Stomach (tissue), 8 donors: ENCODE measurements at regions not wholly inside any gene's neighbourhood (a gene's known extent, or its start where the extent isn't known, plus 50 kb on each side); places are given as distances from the start of the nearest gene placed in this dataset.
"Not testable (repeated sequence)": the region's sequence is repeated elsewhere in the genome, so short reads cannot be mapped to it uniquely, and the experiment has no call there.

Experiments
- DNase-seq, 2 donors: peaks; one replicate each; pipeline versions ENCODE4 v3.0.0 to v3.0.0-alpha.2; 2013 to 2019
- H3K27ac ChIP-seq, 5 donors: fragments of 200-600 bp in 4 of 5; sonication (generic) in 4 of 5; one replicate each; pipeline ENCODE4 v1.5.1; 2013 to 2019; ENCODE audit warnings: mild to moderate bottlenecking in 1 of 5, moderate library complexity in 1 of 5
- H3K27me3 ChIP-seq, 3 donors: fragments of 200-600 bp; sonication (generic); one replicate each; pipeline ENCODE4 v1.5.1; 2017 to 2019; ENCODE audit warnings: mixed run types in 1 of 3
- H3K36me3 ChIP-seq, 4 donors: fragments of 200-600 bp; sonication (generic); 1 replicate in 3 of 4; 2 replicates in 1 of 4; pipeline ENCODE4 v1.5.1; 2016 to 2019
- H3K4me1 ChIP-seq, 4 donors: fragments of 200-600 bp; sonication (generic); one replicate each; pipeline ENCODE4 v1.5.1; 2016 to 2019
- H3K4me3 ChIP-seq, 4 donors: fragments of 200-600 bp; sonication (generic) in 3 of 4; one replicate each; pipeline ENCODE4 v1.5.1; 2016 to 2019; ENCODE audit warnings: mild to moderate bottlenecking in 1 of 4
- H3K9me3 ChIP-seq, 4 donors: fragments of 200-600 bp; sonication (generic); one replicate each; pipeline ENCODE4 v1.5.1; 2016 to 2019
- CTCF ChIP-seq, 7 experiments: fragments of 450-650 bp in 4 of 7; fragments of 200-600 bp in 3 of 7; sonication (generic) in 3 of 7; IDR thresholded peaks; one replicate each; pipeline ENCODE4 v1.5.1; 2016 to 2019; ENCODE audit warnings: antibody characterized with exemption in 7 of 7, control low read depth in 2 of 7, mild to moderate bottlenecking in 1 of 7
- EP300 ChIP-seq: sonication (generic); formaldehyde crosslinking; IDR thresholded peaks from one replicate; pipeline ENCODE4 v1.6.1; 2017; ENCODE audit warnings: antibody characterized with exemption
- POLR2A ChIP-seq, 4 donors: fragments of 450-650 bp; IDR thresholded peaks; one replicate each; pipeline ENCODE4 v1.6.1; 2016; ENCODE audit warnings: antibody characterized with exemption in 4 of 4, control low read depth in 2 of 4, mild to moderate bottlenecking in 1 of 4, moderate library complexity in 1 of 4
- POLR2AphosphoS5 ChIP-seq, 3 donors: sonication (generic); formaldehyde crosslinking; IDR thresholded peaks; one replicate each; pipeline ENCODE4 v1.6.1; 2016; ENCODE audit warnings: antibody characterized with exemption in 3 of 3
- WGBS, 5 donors: extraction: QIAGEN DNeasy Blood & Tissue Kit in 3 of 5; methylation state at CpG; one replicate each; pipeline versions ENCODE4 v1.1.5 to v1.1.7; 2013 to 2018; 5-methylcytosine and 5-hydroxymethylcytosine counted together
- intact Hi-C: fragments of 100-400 bp; cut with DNase I; formaldehyde crosslinking; loops from one replicate; pipeline ENCODE4 v1.15.1; 2023; ENCODE audit warnings: low total_unique reads
- donor health status: healthy with polysubstance abuse.
- donor health status: Bipolar disorder and iron deficiency.
- donor health status: healthy.

DNA sequence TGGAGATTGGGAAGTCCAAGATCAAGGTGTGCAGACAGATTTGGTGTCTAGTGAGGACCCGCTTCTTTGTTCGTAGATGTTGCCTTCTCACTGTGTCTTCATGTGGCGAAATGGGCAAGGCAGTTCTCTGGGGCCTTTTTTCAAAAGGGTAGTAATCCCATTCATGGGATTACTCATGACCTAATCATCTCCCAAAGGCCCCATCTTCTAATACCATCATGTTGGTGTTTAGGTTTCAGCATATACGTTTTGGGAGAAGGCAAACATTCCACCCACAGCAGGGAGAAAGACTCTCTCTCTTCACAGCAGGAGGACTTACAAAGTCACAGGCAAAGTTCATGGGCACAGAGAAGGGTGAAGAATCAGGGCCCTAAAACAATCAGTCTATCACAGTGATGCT lies 252.1 kb downstream of the RPLP1 start:
- no peak for DNase-seq
- 84 to 96% (median 91%) methylated on average over 4 of the region's 4 CpGs for WGBS, 5 donors
- H3K36me3 ChIP-seq, result no peaks in the 10 kb centered on the region
- peaks cover 0 to 24% (median 16%) of the 10 kb centered on the region in 4 donors for H3K9me3 ChIP-seq
- H3K27ac ChIP-seq, result no peak overlapping the region
- TF ChIP-seq POLR2A (IDR thresholded peaks at IDR 0.05) (no peak), CTCF (IDR thresholded peaks at IDR 0.05) (no peak), POLR2AphosphoS5 (IDR thresholded peaks at IDR 0.05) (no peak), EP300 (no peak)
- no peaks in the 10 kb centered on the region for H3K27me3 ChIP-seq
- H3K4me1 ChIP-seq, result peaks cover 0 to 15% (median 0%) of the 10 kb centered on the region in 4 donors
- no peak overlapping the region for H3K4me3 ChIP-seq
- intact Hi-C loops, result no loop called here

GRCh38 chr15:69706353-69707097 lies 253.9 kb downstream of the RPLP1 start:
- no peak for TF ChIP-seq CTCF (IDR thresholded peaks at IDR 0.05)
- TF ChIP-seq POLR2AphosphoS5 (IDR thresholded peaks at IDR 0.05), result no peak
- no peak for TF ChIP-seq EP300
- TF ChIP-seq POLR2A (IDR thresholded peaks at IDR 0.05), result no peak

GRCh38 chr15:69707241-69707640 lies 254.6 kb downstream of the RPLP1 start:
- H3K27me3 ChIP-seq, DNase-seq, H3K27ac ChIP-seq, intact Hi-C loops, H3K4me3 ChIP-seq, H3K36me3 ChIP-seq: not testable (repeated sequence)
- H3K4me1 ChIP-seq, result peaks cover 0 to 15% (median 0%) of the 10 kb centered on the region in 4 donors
- WGBS, 5 donors, result 92 to 100% (median 99%) methylated on average over 1 to 4 of the region's 4 CpGs
- H3K9me3 ChIP-seq, result peaks cover 0 to 24% (median 16%) of the 10 kb centered on the region in 4 donors

More at GRCh38 chr15:69706353-69707097, 253.9 kb downstream of the RPLP1 start:
- intact Hi-C loops, result no loop called here
- Histone ChIP-seq H3K4me3 (no peak overlapping the region), H3K4me1 (peaks cover 0 to 15% (median 0%) of the 10 kb centered on the region in 4 donors), H3K36me3 (no peaks in the 10 kb centered on the region), H3K9me3 (peaks cover 0 to 24% (median 16%) of the 10 kb centered on the region in 4 donors), H3K27me3 (no peaks in the 10 kb centered on the region), H3K27ac (no peak overlapping the region)
- 84 to 96% (median 87%) methylated on average over 3 of the region's 3 CpGs for WGBS, 5 donors
- DNase-seq, result no peak

GRCh38 chr15:69708436-69709122 lies 256.0 kb downstream of the RPLP1 start:
- DNase-seq, H3K4me3 ChIP-seq, H3K36me3 ChIP-seq, H3K27ac ChIP-seq, H3K4me1 ChIP-seq, intact Hi-C loops, H3K27me3 ChIP-seq: not testable (repeated sequence)
- 89 to 99% (median 93%) methylated on average over 3 of the region's 3 CpGs for WGBS, 5 donors
- peaks cover 0 to 24% (median 14%) of the 10 kb centered on the region in 4 donors for H3K9me3 ChIP-seq

DNA sequence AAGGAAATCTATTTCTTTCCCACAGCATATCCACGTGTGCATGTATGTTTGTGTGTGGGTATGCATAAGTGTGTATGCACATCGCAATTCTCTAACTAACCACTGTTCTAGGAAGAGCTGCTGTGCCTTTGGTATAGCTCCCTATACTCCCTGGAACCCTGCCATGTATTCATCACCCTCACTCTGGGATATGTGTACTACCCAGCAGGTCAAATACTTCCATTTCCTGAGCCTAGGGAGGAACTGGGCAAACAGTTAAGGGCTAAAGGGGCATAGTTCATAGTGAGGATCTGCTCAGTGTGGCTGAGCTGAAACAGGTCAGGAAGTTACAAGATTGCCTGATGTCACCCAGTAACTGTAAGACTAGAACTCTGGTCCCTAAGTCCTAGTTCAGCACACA lies 260.4 kb downstream of the RPLP1 start:
- Histone ChIP-seq H3K9me3 (peaks cover 0 to 17% (median 11%) of the 10 kb centered on the region in 4 donors), H3K4me3 (no peak overlapping the region), H3K36me3 (no peaks in the 10 kb centered on the region), H3K27ac (peak overlapping the region in 1 of 5 donors; percentile 38), H3K27me3 (no peaks in the 10 kb centered on the region), H3K4me1 (peaks cover 0 to 12% (median 0%) of the 10 kb centered on the region in 4 donors)
- intact Hi-C loops, result no loop called here
- DNase-seq, result peak in 1 of 2 donors; percentile 25
- no peak for TF ChIP-seq POLR2AphosphoS5 (IDR thresholded peaks at IDR 0.05)
- no peak for TF ChIP-seq CTCF (IDR thresholded peaks at IDR 0.05)
- TF ChIP-seq EP300, result no peak
- TF ChIP-seq POLR2A (IDR thresholded peaks at IDR 0.05), result no peak
- WGBS, 5 donors, result 71 to 87% (median 83%) methylated on average over 2 of the region's 2 CpGs
